ENCODE measurements at regions not wholly inside any gene's neighbourhood (a gene's known extent, or its start where the extent isn't known, plus 50 kb on each side); places are given as distances from the start of the nearest gene placed in this dataset.
"Not testable (repeated sequence)": the region's sequence is repeated elsewhere in the genome, so short reads cannot be mapped to it uniquely, and the experiment has no call there.

- no peak overlapping the region for H3K4me3 ChIP-seq (ENCODE audit: low read depth, low read length)
- DNase-seq (ENCODE audit: low read depth), result no peak
- TF ChIP-seq, protein P1, sequence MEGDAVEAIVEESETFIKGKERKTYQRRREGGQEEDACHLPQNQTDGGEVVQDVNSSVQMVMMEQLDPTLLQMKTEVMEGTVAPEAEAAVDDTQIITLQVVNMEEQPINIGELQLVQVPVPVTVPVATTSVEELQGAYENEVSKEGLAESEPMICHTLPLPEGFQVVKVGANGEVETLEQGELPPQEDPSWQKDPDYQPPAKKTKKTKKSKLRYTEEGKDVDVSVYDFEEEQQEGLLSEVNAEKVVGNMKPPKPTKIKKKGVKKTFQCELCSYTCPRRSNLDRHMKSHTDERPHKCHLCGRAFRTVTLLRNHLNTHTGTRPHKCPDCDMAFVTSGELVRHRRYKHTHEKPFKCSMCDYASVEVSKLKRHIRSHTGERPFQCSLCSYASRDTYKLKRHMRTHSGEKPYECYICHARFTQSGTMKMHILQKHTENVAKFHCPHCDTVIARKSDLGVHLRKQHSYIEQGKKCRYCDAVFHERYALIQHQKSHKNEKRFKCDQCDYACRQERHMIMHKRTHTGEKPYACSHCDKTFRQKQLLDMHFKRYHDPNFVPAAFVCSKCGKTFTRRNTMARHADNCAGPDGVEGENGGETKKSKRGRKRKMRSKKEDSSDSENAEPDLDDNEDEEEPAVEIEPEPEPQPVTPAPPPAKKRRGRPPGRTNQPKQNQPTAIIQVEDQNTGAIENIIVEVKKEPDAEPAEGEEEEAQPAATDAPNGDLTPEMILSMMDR (IDR thresholded peaks at IDR 0.05; ENCODE audit: low read depth, low read length), result no peak
- TF ChIP-seq POLR2A (IDR thresholded peaks at IDR 0.05; ENCODE audit: extremely low read depth, insufficient read length), result no peak
- TF ChIP-seq MYC (IDR thresholded peaks at IDR 0.05; ENCODE audit: low read depth, low read length), result no peak
- TF ChIP-seq, protein P2, sequence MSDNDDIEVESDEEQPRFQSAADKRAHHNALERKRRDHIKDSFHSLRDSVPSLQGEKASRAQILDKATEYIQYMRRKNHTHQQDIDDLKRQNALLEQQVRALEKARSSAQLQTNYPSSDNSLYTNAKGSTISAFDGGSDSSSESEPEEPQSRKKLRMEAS (IDR thresholded peaks at IDR 0.05; ENCODE audit: low read depth, low read length), result no peak
These were observed 133.5 kb upstream of the NDST3 start for GRCh38 chr4:117900832-117901231.

GRCh38 chr4:117907646-117908045 lies 126.6 kb upstream of the NDST3 start:
- no peak overlapping the region for H3K4me3 ChIP-seq (ENCODE audit: low read depth, low read length)
- DNase-seq (ENCODE audit: low read depth), result peak; percentile 4
- TF ChIP-seq, protein P1 (IDR thresholded peaks at IDR 0.05; ENCODE audit: low read depth, low read length), result no peak
- TF ChIP-seq, protein P2 (IDR thresholded peaks at IDR 0.05; ENCODE audit: low read depth, low read length), result no peak
- TF ChIP-seq POLR2A (IDR thresholded peaks at IDR 0.05; ENCODE audit: extremely low read depth, insufficient read length) (no peak), MYC (IDR thresholded peaks at IDR 0.05; ENCODE audit: low read depth, low read length) (no peak)

DNA sequence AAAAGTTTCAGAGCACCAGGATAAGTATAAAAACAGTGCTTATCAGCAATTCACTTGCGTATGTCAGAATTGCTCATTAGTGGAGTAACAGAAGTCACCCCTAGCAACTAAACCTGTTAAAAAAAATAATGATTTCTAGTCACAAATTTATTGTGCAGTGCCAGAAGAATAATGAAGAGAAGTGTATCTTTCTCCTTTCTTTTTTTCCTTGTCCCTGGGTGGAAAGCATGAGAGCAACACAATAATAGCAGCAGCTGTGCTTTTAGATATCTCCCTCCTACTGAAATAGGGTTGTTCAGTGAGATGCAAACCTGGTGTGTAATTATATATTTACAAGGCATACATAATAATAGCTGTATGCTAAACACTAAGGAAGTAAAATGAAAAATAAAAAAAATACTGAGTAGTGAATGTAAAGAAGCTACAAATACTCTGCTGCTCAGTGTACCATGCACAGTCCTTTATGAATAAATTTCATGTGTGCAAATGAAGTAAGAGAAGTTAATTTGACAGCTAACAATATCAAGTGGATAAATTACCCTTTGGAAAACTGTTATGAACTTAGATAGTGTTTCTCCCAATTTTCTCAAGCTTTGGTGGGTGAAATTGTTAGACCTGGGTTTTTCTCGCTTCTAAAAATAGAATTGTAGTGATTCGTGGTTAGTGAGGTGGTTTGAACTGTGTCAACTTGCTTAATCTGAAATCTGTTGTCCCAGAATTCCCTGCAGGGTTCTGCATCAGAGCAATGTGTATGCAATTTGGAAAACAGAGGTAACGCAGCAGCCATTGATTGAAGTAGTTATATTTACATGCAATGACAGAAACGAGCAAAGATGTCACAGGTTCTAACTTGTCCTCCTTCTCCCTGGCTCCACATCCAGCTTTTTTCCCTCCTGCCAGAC lies 125.7 kb upstream of the NDST3 start:
- H3K4me3 ChIP-seq (ENCODE audit: low read depth, low read length), result no peak overlapping the region
- TF ChIP-seq POLR2A (IDR thresholded peaks at IDR 0.05; ENCODE audit: extremely low read depth, insufficient read length), result no peak
- TF ChIP-seq MYC (IDR thresholded peaks at IDR 0.05; ENCODE audit: low read depth, low read length), result no peak
- TF ChIP-seq, protein P2 (IDR thresholded peaks at IDR 0.05; ENCODE audit: low read depth, low read length), result no peak
- TF ChIP-seq, protein P1 (IDR thresholded peaks at IDR 0.05; ENCODE audit: low read depth, low read length), result no peak
- DNase-seq (ENCODE audit: low read depth), result no peak

GRCh38 chr4:117916728-117917127 lies 117.6 kb upstream of the NDST3 start:
- DNase-seq (ENCODE audit: low read depth), result no peak
- no peak overlapping the region for H3K4me3 ChIP-seq (ENCODE audit: low read depth, low read length)
- TF ChIP-seq POLR2A (IDR thresholded peaks at IDR 0.05; ENCODE audit: extremely low read depth, insufficient read length), result no peak
- TF ChIP-seq, protein P1 (IDR thresholded peaks at IDR 0.05; ENCODE audit: low read depth, low read length), result no peak
- TF ChIP-seq, protein P2 (IDR thresholded peaks at IDR 0.05; ENCODE audit: low read depth, low read length), result no peak
- no peak for TF ChIP-seq MYC (IDR thresholded peaks at IDR 0.05; ENCODE audit: low read depth, low read length)

- not testable (repeated sequence) for DNase-seq (ENCODE audit: low read depth); H3K4me3 ChIP-seq (ENCODE audit: low read depth, low read length)
These were observed 112.0 kb upstream of the NDST3 start for GRCh38 chr4:117922311-117922710.

- DNase-seq (ENCODE audit: low read depth); H3K4me3 ChIP-seq (ENCODE audit: low read depth, low read length): not testable (repeated sequence)
These were observed 106.5 kb upstream of the NDST3 start for GRCh38 chr4:117927823-117928222.

GRCh38 chr4:117941611-117942010 lies 92.7 kb upstream of the NDST3 start:
- no peak overlapping the region for H3K4me3 ChIP-seq (ENCODE audit: low read depth, low read length)
- no peak for DNase-seq (ENCODE audit: low read depth)
- TF ChIP-seq POLR2A (IDR thresholded peaks at IDR 0.05; ENCODE audit: extremely low read depth, insufficient read length) (no peak), MYC (IDR thresholded peaks at IDR 0.05; ENCODE audit: low read depth, low read length) (no peak)
- TF ChIP-seq, protein P2 (IDR thresholded peaks at IDR 0.05; ENCODE audit: low read depth, low read length), result no peak
- TF ChIP-seq, protein P1 (IDR thresholded peaks at IDR 0.05; ENCODE audit: low read depth, low read length), result no peak

Measured in NB4 (cell line).